ENCODE measurements at regions not wholly inside any gene's neighbourhood (a gene's known extent, or its start where the extent isn't known, plus 50 kb on each side); places are given as distances from the start of the nearest gene placed in this dataset.
A peak's percentile ranks its signal among the peaks of the same experiment; 100 is the strongest.

DNA sequence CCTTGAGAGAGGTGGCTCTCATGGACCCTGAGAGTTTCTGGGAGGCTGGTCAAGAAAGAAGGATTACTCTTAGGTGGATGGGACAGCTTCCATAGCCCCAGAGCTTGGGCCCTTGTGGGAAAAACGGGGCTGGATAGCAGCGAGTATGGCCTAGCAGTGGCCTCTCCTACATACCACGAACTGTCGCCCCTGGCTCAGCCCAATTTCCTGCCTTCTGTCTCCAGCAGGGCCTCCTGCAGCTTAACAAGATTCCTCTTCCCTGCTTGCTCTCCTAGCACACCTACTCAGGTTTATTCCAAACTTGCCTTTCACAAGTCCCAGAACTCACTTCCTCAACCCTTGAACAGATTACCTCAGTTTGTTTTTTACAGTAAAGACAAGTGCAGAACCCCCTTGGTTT lies 139.7 kb upstream of the TPM1 start:
- H3K27me3 Mint-ChIP-seq (ENCODE audit: low read depth), result no peaks in the 10 kb centered on the region
- no peak overlapping the region for H3K4me3 Mint-ChIP-seq
- no peak overlapping the region; the same call in 1 of the 2 replicates for H3K27ac Mint-ChIP-seq
- H3K9me3 Mint-ChIP-seq, result no peaks in the 10 kb centered on the region
- ChIA-PET CTCF (interaction anchor here (1.1 to 1.6 kb wide), 4 partner anchors 16 to 145 kb away, joined by 3 to 6 read pairs (median 4); no protein-coding TSS in a partner anchor), POLR2A (no interaction called here)
- ATAC-seq (peak; percentile 81), DNase-seq (ENCODE audit: low spot score) (no peak)
- peaks cover 33% of the 10 kb centered on the region for H3K4me1 Mint-ChIP-seq
- H3K36me3 Mint-ChIP-seq, result no peaks in the 10 kb centered on the region
- TF ChIP-seq, protein P1, sequence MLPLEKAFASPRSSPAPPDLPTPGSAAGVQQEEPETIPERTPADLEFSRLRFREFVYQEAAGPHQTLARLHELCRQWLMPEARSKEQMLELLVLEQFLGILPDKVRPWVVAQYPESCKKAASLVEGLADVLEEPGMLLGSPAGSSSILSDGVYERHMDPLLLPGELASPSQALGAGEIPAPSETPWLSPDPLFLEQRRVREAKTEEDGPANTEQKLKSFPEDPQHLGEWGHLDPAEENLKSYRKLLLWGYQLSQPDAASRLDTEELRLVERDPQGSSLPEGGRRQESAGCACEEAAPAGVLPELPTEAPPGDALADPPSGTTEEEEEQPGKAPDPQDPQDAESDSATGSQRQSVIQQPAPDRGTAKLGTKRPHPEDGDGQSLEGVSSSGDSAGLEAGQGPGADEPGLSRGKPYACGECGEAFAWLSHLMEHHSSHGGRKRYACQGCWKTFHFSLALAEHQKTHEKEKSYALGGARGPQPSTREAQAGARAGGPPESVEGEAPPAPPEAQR (CRISPR knock-in tag; IDR thresholded peaks at IDR 0.05), result no peak
- no peak for TF ChIP-seq SOX15 (CRISPR knock-in tag; IDR thresholded peaks at IDR 0.05)
- TF ChIP-seq ZNF416 (CRISPR knock-in tag; IDR thresholded peaks at IDR 0.05), result no peak
- no peak for TF ChIP-seq GTF2I (CRISPR knock-in tag; conservative IDR thresholded peaks at IDR 0.05)
- no peak for TF ChIP-seq CREM (CRISPR knock-in tag; IDR thresholded peaks at IDR 0.05)
- TF ChIP-seq, protein P2, sequence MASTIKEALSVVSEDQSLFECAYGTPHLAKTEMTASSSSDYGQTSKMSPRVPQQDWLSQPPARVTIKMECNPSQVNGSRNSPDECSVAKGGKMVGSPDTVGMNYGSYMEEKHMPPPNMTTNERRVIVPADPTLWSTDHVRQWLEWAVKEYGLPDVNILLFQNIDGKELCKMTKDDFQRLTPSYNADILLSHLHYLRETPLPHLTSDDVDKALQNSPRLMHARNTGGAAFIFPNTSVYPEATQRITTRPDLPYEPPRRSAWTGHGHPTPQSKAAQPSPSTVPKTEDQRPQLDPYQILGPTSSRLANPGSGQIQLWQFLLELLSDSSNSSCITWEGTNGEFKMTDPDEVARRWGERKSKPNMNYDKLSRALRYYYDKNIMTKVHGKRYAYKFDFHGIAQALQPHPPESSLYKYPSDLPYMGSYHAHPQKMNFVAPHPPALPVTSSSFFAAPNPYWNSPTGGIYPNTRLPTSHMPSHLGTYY (CRISPR knock-in tag; IDR thresholded peaks at IDR 0.05), result no peak
- TF ChIP-seq, protein P3, sequence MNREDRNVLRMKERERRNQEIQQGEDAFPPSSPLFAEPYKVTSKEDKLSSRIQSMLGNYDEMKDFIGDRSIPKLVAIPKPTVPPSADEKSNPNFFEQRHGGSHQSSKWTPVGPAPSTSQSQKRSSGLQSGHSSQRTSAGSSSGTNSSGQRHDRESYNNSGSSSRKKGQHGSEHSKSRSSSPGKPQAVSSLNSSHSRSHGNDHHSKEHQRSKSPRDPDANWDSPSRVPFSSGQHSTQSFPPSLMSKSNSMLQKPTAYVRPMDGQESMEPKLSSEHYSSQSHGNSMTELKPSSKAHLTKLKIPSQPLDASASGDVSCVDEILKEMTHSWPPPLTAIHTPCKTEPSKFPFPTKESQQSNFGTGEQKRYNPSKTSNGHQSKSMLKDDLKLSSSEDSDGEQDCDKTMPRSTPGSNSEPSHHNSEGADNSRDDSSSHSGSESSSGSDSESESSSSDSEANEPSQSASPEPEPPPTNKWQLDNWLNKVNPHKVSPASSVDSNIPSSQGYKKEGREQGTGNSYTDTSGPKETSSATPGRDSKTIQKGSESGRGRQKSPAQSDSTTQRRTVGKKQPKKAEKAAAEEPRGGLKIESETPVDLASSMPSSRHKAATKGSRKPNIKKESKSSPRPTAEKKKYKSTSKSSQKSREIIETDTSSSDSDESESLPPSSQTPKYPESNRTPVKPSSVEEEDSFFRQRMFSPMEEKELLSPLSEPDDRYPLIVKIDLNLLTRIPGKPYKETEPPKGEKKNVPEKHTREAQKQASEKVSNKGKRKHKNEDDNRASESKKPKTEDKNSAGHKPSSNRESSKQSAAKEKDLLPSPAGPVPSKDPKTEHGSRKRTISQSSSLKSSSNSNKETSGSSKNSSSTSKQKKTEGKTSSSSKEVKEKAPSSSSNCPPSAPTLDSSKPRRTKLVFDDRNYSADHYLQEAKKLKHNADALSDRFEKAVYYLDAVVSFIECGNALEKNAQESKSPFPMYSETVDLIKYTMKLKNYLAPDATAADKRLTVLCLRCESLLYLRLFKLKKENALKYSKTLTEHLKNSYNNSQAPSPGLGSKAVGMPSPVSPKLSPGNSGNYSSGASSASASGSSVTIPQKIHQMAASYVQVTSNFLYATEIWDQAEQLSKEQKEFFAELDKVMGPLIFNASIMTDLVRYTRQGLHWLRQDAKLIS (CRISPR knock-in tag; IDR thresholded peaks at IDR 0.05; ENCODE audit: borderline replicate concordance), result no peak
- TF ChIP-seq TCF7 (CRISPR knock-in tag; IDR thresholded peaks at IDR 0.05; ENCODE audit: low read depth), result no peak
- TF ChIP-seq, protein P4, sequence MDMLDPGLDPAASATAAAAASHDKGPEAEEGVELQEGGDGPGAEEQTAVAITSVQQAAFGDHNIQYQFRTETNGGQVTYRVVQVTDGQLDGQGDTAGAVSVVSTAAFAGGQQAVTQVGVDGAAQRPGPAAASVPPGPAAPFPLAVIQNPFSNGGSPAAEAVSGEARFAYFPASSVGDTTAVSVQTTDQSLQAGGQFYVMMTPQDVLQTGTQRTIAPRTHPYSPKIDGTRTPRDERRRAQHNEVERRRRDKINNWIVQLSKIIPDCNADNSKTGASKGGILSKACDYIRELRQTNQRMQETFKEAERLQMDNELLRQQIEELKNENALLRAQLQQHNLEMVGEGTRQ (CRISPR knock-in tag; IDR thresholded peaks at IDR 0.05), result no peak
- TF ChIP-seq ESRRA (CRISPR knock-in tag; IDR thresholded peaks at IDR 0.05; ENCODE audit: borderline replicate concordance), result no peak
- TF ChIP-seq ZNF423 (CRISPR knock-in tag; IDR thresholded peaks at IDR 0.05), result no peak
- no peak for TF ChIP-seq ZNF263 (CRISPR knock-in tag; IDR thresholded peaks at IDR 0.05; ENCODE audit: low read depth)
- no peak for TF ChIP-seq CREB1 (CRISPR knock-in tag; IDR thresholded peaks at IDR 0.05)
- no peak for TF ChIP-seq JUN (CRISPR knock-in tag; IDR thresholded peaks at IDR 0.05)

DNA sequence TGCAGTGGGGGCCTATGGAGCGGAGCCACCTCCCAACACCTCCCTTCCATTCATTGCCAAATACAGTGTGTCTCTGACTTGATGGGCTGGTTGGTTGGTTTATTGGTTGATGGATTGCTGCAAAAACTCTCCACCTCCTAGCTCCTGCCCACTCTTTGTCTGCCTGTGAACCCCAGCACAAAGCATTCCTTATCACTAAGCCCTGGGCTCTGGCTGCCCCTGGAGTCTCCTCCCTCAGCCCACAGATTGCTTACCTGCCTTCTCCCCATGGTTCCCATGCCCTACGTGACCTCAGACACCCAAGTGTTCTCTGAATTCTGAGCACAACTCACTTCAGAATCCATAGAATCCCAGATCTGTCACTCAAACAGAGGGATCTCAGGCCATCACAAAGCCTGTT lies 139.1 kb upstream of the TPM1 start:
- Mint-ChIP-seq H3K27ac (no peak overlapping the region), H3K9me3 (no peaks in the 10 kb centered on the region), H3K4me3 (no peak overlapping the region), H3K27me3 (ENCODE audit: low read depth) (no peaks in the 10 kb centered on the region), H3K4me1 (peaks cover 30% of the 10 kb centered on the region), H3K36me3 (no peaks in the 10 kb centered on the region)
- POLR2A ChIA-PET, result no interaction called here
- ATAC-seq (no peak; the same call in 1 of the 2 replicates), DNase-seq (ENCODE audit: low spot score) (no peak)
- TF ChIP-seq, protein P5, sequence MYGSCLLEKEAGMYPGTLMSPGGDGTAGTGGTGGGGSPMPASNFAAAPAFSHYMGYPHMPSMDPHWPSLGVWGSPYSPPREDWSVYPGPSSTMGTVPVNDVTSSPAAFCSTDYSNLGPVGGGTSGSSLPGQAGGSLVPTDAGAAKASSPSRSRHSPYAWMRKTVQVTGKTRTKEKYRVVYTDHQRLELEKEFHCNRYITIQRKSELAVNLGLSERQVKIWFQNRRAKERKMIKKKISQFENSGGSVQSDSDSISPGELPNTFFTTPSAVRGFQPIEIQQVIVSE (CRISPR knock-in tag; IDR thresholded peaks at IDR 0.05; ENCODE audit: borderline replicate concordance), result no peak
- no peak for TF ChIP-seq HMGA2 (CRISPR knock-in tag; IDR thresholded peaks at IDR 0.05)
- CTCF ChIA-PET, result interaction anchor here (1.1 to 1.5 kb wide), 2 partner anchors 17 to 28 kb away, joined by 3 to 4 read pairs; no protein-coding TSS in a partner anchor
